ENCODE measurements at regions not wholly inside any gene's neighbourhood (a gene's known extent, or its start where the extent isn't known, plus 50 kb on each side); places are given as distances from the start of the nearest gene placed in this dataset.

DNA sequence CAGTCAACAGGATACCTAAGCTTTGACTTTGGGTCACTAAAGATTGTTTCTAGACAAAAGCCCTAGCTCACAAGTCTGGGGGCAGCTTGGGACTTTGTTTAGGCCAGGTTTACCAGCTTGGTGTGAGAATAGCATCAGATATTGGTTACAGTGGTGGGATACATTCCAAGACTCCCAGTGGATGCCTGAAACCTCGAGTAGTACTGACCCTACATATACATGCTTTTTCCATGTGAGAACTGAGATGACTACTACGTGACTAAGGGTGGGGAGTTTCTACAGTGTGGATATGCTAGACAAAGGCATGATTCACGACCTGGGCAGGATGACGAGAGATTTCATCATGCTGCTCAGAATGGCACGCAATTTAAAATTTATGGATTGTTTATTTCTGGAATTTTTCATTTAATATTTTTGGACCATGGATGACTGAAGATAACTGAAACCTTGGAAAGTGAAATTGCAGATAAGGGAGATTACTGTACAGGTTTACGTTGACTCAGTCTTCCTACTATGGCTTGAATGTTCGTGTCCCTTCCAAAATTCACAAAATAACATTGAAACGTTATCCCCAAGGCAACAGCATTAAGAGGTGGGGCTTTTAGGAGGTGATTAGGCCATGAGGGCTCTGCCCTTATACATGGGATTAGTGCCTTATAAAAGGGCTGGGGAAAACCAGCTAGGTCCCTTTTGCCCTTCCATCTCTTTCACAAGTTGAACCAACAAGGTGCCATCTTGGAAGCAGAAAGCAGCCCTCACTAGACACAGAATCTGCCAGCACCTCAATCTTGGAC is 50.2 kb upstream of the CTAGE1 start:
- DNase-seq (ENCODE audit: low spot score): peak; percentile 75

DNA sequence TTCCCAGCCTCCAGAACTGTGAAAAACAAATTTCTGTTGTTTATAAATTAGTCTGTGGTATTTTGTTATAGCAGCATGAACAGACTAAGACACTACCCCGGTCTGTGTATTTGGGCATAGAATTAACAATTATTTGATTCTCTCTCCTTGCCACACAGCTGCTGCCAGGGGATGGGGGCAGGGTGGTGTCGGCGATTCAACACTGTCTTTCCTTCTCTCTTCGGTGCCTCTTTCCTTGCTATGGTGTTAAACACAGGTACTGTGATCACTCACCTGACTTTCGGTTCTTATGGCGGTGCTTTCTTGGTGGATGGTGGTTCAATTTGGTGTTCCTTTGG is 50.8 kb upstream of the CTAGE1 start:
- DNase-seq (ENCODE audit: low spot score): no peak

DNA sequence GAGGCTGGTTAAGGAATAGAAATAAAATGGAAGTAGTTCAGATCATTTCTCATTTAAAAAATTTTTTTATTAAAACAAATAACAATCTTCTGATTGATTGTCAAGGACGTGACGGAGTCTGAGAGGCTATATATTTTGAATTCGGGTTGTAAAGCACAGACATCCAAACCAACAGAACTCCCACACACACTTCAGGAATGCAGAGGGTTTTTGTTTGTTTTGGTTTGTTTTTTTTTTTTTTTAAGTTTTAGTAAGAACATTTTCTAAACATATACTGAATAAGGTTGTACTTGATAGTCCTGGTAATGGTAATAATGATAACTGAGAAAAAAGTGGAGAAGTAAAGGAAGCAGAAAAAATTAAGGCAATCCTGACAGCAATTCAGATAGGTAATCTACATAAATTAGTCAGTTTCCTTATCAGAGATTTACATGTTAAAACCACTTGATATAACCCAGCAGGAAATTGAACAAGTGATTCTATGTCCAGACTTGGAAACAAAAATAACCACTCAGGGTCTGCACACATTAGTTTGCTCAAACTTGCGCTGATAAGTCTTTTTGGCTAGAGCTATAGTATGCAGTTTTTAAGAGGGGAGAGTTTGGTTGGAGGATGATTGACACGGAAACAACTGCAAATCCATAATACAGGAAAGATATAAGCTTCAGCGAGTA is 51.5 kb upstream of the CTAGE1 start:
- no peak for DNase-seq (ENCODE audit: low spot score)

DNA sequence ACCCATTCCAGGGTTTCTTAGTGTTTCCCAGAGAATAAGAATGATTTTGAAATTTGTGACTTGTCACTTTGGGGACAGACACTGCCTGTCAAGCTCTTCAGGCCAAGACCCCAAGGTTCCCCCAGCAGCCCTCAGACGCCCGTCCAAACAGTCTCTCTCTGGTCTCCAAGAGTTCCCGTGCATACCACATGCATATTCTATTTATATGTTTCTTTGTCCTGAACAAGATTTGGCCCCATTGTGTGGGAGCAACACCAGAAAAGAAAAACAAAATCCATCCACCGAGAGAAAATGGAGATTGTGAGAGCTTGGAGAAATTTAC is 52.2 kb upstream of the CTAGE1 start:
- DNase-seq (ENCODE audit: low spot score): no peak

DNA sequence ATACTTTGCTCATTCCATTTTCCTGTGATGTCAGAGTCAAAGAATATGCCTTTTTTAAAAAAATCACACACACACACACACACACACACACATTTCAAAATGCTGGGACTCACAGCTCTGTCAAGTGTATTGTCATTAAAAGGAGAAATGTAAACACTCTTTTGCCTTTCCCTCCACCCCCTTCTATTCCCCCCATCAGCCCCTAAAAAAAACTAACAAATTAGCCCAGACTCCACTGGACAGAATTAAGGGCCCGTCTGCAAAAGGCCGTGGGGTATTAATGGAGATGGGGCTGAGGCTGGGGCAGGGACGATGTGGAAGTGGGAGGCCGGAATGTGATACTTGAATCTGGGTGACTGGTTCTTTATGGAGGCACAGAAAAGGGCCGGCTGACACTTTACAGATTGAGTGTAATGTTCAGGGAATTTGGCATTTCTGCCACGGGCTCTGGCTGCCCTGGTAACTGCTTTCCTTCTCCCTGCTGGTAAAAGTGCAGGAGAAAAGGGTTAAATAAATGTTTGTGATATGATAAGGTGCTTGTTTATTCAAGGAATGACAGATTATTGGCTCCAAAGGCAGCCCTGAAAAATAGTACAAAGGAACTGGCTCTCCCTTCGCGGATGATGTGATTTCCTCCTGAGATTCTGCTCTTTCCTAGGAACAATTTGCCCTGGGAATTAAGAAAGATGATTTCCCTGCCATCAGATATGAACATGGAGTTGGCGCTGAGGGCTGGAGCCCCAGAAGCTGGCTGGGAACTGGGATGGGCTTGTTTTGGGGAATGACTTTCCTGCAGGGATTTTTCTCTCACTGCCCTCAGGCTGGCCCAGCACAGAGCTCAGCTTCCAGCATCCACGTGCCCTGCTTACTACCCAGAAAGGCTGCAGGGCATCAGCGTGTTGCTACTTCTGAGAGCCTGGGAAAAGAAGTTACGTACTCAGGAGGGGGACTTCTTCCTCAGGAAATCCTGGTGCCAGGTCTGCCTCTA is 52.8 kb upstream of the CTAGE1 start:
- no peak for DNase-seq (ENCODE audit: low spot score)

DNA sequence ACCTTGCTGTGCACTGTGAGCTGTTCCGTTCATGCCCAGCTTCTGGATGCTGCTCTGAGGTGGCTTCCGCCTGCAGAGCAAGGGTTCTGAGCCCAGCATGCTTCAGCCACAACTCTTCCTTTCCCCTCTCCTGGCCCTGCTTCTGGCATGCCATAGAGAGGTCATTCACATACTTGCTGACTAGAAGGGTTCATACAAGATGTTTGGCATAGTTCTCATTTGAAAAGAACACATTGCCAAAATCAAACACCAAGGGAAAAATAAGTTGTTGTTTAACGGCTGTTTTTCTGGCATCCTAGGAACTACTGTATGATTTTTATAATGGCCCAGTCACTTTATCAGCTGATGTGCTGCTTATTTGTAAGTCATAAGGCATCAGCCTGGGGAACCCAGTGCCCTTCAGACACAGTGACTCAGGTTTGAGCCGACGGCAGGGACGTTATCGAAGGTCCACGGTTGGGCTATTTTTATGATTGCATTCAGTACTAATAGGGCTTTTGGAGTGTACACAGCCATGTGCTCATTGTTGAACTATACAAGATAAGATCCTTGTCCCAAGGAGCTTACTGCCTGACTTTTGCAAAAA is 53.9 kb upstream of the CTAGE1 start:
- DNase-seq (ENCODE audit: low spot score): no peak

DNA sequence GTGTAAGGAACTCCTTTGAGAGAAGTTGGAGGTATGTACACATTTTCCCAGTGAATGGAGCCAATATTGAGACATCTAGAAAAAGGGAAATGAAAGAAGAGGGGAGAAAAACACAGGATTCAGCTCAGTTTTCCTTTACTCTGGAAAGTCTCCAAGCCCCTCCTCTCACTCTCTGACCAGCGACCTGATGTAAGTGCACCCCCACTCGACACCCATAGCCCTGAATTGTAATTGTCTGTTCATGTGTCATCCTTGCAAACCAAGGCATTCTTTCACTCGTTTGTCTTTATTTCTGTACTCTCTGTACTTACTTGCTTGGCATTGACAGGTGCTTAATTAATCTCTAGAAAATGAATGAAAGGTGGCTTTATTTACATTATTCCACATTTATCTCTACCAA is 55.7 kb upstream of the CTAGE1 start:
- no peak for DNase-seq (ENCODE audit: low spot score)

DNA sequence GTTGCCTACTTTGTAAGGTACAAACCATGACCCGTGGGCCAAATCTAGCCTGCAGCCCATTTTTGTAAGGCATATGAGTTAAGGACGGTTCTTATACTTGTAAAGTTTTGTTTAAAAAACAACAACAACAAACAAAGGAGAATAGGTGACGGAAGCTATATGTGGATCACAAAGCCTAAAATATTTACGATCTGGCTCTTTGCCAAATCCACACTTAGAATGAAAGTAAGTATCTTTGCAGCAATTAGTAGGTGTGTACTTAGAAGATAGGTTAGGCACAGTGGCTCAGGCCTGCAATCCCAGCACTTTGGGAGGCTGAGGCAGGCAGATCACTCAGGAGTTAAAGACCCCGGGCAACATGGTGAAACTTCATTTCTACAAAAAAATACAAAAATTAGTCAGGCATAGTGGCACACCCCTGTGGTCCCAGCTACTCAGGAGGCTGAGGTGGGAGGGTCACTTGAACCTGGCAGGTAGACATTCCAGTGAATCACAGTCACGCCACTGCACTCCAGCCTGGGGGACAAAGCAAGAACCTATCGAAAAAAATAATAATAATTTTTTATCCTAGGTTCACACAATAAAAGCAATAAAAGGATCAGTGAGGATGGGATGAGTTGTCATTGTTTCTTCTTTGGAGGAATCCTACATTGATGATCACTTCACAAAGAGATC is 57.8 kb upstream of the CTAGE1 start:
- DNase-seq (ENCODE audit: low spot score): no peak

DNA sequence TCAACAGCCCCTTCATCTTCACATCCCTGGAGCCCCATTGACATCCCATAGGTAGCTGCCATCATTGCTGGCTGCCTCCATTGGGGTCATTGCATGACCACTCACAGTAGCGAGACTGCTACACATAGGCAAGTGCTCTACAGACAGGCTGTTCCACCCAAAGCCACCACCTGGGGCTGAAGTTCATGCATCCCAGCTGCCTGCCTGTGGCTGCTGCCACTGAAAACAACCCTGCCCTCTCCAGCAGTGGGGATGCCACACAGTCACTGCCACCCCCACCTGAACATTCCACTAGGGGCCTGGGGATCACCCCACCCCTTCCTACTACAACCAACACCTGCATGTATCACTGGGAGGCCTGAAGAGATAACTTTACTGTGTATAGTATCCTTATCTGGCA is 59.5 kb upstream of the CTAGE1 start:
- no peak for DNase-seq (ENCODE audit: low spot score)

DNA sequence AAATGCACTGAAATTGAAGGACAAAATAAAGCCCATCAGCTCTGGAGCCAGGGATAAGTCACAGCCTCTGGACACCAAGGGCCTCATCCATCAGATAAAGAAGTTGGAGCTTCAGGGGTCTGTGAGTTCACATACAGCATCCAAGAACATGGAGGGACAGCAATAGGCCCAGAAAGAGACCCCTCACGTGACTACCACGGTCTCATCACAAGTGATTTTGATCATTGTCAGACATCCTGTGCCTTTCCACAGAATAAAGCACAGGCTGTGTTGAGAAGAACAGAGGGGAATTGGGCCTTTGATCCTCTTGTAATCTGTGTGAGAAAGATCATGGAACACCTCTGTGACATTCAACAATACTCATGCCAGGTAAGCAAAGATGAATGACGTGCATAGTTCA is 65.2 kb upstream of the CTAGE1 start:
- no peak for DNase-seq (ENCODE audit: low spot score)

DNA sequence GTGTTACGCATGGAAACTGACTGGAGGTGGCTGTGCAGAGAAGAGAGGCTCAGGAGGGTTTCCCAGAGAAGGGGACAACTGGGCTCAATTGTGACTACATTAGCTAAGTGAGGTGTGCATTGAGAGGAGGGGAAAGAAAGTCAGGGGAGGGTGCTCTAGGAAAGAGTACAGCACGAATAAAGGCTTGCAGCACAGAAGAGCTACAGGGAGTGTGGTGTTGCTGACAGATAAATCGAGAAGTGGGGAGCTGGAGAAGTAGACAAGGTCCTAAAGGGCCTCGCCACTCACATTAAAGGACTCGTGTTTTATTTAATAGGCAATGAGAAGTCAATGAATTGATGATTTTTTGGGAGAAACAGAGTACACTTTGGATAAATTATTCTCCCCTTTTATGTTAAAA is 65.7 kb upstream of the CTAGE1 start:
- DNase-seq (ENCODE audit: low spot score): no peak

DNA sequence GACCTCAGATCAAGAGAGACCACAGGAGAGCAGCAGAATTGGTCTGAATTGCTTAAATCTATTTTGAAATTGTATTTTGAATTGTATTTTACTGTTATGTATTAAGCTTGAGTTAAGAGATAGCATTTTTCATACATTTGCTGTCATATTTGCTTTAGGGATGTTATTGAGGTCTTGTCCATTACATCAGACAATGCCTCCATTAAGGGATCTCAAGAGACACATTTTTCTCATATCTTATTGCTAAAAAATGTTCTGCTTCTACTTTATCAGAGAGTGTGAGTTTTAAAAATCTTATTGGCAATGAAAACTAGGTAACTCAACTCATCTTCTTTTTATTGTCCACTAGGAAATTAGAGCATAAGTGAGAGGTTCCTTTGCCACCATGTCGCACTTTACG is 66.8 kb upstream of the CTAGE1 start:
- DNase-seq (ENCODE audit: low spot score): no peak

DNA sequence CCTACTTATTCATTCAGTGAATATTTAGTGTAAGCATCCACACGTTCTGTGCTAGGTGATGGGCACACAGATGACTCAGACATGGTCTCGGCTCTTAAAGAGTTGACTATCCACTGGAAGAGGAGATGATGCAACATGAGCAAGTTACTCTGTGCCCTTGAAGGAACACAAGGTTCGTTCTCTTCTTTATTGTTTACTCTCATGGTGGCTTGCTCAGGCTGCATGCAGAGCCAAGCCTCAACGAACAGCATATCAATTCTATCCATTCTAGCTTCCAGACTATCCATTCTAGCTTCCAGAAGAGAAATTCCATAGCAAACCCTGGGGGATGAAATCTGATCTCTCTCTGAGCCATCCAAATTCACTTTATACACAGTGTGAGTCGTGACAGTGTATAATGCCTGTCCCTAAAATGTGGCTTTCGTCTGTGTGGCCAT is 68.1 kb upstream of the CTAGE1 start:
- DNase-seq (ENCODE audit: low spot score): no peak

DNA sequence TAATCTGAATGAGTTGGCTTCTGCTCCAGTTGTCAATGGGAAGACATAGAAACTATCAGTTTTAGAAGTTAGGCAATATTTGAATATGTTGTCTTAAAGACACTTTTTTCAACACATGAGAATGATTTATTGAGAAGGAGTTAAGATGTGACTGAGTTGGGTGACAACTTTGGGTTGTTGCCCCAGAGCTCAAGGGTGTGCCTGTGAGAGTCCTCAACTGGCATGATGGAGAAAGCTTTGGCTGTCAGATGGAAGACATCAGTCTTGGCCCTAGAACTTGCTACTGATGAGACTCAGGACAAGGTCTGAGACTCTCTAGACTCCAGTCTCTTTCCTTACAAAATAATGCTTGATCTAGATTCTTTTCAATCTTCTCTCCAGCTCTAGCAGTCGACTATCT is 69.0 kb upstream of the CTAGE1 start:
- DNase-seq (ENCODE audit: low spot score): no peak

DNA sequence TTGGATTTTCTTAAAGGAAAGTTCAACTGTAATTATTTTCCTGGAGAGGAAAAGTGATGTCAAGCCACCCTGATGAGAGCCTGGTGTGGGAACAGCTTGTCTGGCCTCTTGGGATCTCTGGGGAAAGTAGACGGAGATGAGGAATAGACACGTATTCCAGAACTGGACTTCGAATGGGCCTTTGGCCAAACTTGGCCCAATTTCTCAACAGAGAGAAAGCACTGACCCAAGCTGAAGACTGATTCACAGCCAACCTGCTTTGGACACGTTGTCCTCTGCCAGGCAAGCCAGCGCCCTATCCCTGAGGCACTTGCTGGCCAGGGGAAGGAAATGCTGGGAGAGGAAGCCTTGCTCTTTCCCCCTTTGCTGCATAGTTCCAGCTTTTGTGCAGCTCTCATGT is 70.8 kb upstream of the CTAGE1 start:
- DNase-seq (ENCODE audit: low spot score): no peak

DNA sequence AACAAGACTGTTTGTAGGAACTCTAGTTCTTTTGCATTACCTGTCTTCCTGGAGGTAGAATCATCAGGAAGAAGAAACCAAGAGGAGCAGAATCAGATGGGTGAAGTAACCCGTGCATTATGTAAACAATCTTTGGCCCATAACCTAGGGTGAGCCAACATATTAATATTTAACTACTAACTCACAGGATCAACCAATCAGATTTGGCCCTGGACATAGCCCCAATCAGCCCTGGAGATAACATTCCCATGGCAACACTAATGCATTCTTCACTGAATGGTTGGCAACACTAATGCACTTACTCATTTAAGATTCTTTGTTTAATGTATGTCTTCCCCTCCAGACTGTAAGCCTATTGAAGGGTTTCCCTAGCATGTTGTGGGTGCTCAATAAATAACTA is 72.0 kb upstream of the CTAGE1 start:
- DNase-seq (ENCODE audit: low spot score): no peak

DNA sequence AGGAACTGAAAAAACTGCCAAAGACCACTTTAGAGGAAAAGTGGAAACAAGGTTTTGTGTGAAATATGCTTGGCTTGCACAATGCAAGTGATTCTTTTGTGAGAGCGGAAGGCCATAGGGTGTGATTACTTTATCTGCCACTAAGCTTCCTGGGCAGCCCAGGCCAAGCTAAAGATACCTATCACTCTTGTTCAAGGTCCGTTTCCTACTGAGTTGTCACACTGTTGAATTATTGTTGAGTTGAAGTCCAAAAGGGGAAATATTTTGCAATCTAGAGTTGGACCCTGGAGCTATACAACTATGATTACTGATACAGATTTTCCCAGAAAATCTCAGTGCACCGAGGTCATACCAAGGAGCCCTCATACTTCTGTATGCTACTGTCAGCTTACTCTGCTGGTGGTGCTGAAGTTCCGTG is 72.7 kb upstream of the CTAGE1 start:
- DNase-seq (ENCODE audit: low spot score): no peak

DNA sequence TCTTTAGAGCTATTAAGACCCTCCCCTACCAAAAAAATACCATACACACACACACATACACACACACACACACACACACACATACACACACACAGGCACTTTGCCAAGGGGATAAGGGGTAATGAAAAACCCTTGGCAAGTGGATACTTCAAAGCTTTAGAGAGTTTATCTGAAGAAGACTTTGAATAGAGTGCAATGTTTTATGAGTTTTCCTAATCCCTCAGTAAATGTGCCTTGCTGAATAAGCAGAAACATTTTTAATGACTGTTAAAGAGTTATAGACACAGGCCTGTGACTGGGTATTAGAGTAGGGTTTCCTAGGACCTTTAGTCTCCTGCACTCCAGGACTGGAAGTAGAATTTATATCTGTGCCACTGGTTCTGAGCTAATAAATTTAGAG is 75.5 kb upstream of the CTAGE1 start:
- peak; percentile 14 for DNase-seq (ENCODE audit: low spot score)

DNA sequence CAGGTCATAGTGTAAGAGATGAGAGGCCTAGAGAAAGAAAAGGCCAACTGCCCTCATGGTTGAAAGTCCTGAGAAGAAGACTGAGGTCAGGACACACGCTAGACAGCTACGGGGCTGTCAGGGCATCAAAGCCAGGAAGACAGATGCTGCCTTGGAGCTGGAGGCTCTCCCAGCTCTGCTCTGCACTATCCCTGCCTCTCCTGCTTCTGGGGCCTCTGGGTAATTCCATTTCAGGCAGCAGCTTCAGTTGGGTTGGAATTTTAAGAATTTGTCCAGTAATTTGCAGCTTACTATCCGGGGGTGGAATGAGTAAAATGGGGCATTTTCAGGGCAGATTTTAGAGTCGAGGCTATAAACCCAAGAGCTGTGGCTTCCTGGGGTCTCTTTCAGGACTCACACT is 76.2 kb upstream of the CTAGE1 start:
- DNase-seq (ENCODE audit: low spot score): no peak

DNA sequence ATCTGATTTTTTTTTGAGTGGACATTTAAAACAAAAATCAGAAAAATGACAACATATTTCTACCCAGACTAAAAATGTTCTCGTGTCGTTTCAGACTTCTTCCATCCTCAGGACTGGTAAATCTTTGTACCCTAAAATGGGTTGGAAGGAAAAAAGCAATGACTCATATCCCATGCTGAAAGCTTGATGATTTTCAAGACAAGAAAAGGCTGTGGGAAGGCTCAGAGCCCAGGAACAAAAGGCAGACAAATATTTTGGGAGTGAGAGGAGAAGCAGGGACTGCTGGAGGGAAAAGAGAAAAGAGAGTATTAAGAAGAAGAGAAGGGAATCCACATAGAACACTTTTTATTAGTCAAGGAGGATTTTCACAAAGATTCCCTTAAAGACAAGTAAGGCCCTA is 77.1 kb upstream of the CTAGE1 start:
- DNase-seq (ENCODE audit: low spot score): no peak

DNA sequence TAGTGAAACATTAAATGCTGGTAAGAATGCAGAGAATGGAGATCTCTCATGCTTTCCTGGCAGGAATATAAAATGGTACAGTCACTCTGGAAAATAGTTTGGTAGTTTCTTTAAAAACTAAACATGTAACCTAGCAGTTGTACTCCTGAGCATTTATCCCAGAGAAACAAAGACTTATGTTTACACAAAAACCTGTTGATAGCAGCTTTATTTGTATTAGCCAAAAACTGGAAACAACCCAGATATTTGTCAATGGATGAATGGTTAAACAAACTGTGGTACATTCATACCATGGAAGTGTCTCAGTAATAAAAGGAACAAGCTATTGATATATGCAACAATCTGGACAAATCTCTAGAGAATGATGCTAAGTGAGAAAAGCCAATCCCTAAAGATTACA is 81.7 kb upstream of the CTAGE1 start:
- DNase-seq (ENCODE audit: low spot score): no peak

DNA sequence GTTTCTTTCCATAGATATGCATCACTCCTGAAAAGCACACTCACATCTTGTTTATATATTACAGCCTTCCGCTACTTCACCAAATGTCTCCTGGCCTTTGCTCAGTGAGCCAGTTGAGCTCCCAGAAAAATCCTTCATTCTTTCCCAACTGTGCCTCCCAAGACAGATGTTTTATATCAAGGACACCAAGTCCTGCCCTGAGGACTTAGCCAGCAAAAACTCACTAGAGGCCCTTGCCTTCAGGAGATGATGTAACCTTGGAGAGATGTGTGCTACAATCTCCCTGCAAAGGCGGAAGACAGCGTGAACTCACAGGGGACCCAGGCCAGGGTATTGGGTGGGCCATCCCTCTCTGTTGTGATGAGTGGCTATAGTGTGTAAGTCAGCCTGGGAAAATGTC is 86.1 kb upstream of the CTAGE1 start:
- DNase-seq (ENCODE audit: low spot score): no peak
